GM12878 (cell line): ENCODE measurements at regions not wholly inside any gene's neighbourhood (a gene's known extent, or its start where the extent isn't known, plus 50 kb on each side); places are given as distances from the start of the nearest gene placed in this dataset.

ENCODE experiments used
- ATAC-seq: fragments of 200-7000 bp; cut with Tn5 transposase; 3 replicates; pipeline ENCODE4 v1.9.1; 2020; ENCODE audit warnings: mild to moderate bottlenecking, moderate library complexity
- BruUV-seq: library from RNA; stranded (reverse); fragments of 400-500 nt; replicated peaks from 2 replicates; lab custom pipeline; 2021; lab: Mats Ljungman, UMichigan
- CTCF ChIA-PET: fragments of 300-600 bp; sonication (Branson Sonifier 250); formaldehyde crosslinking; extraction: SDS; loops from one replicate; lab custom pipeline; 2021; ENCODE audit warnings: inconsistent platforms; lab: Yijun Ruan, JAX
- POLR2A ChIA-PET: fragments of 350-600 bp; formaldehyde crosslinking; extraction: SDS; loops from one replicate; lab custom pipeline; 2021; ENCODE audit warnings: inconsistent platforms; lab: Charles Lee
- RAD21 ChIA-PET: fragments of 300-600 bp; sonication (Branson Sonifier 250); formaldehyde crosslinking; loops from one replicate; lab custom pipeline; 2023; ENCODE audit warnings: antibody characterized with exemption; ENCODE audit not compliant: unreplicated experiment; lab: Charles Lee
- SMC1A ChIA-PET: fragments of 300-600 bp; sonication (Branson Sonifier 250); formaldehyde crosslinking; loops from one replicate; lab custom pipeline; 2023; ENCODE audit not compliant: unreplicated experiment, uncharacterized antibody; lab: Charles Lee
- DNase-seq: peaks from one replicate; pipeline ENCODE4 v3.0.0-alpha.2; 2011; ENCODE audit warnings: low read depth, low spot score
- FAIRE-seq: peaks from 3 replicates; lab custom pipeline; 2011; peaks lifted over from hg19 to GRCh38; lab: Jason Lieb, UNC
- H2AFZ ChIP-seq: 2 replicates; pipeline ENCODE4 v1.6.0; 2011; ENCODE audit warnings: low read depth, low read length, control low read depth; ENCODE audit not compliant: control insufficient read depth
- H3K27ac ChIP-seq: 2 replicates; pipeline ENCODE4 v1.5.1; 2011; ENCODE audit warnings: control low read depth; ENCODE audit not compliant: control insufficient read depth, insufficient read depth
- H3K27me3 ChIP-seq, 2 experiments: replicated peaks in 1 of 2; 2 replicates each; pipeline versions ENCODE4 v1.6.0 to v1.6.1; 2011; ENCODE audit warnings: low read length in 1 of 2; ENCODE audit not compliant: control insufficient read depth in 2 of 2, insufficient read depth in 2 of 2
- H3K36me3 ChIP-seq, 2 experiments: 2 replicates each; pipeline ENCODE4 v1.5.1; 2011; ENCODE audit warnings: low read length in 1 of 2; ENCODE audit not compliant: control insufficient read depth in 2 of 2, insufficient read depth in 2 of 2
- H3K4me1 ChIP-seq: 2 replicates; pipeline ENCODE4 v1.6.1; 2011; ENCODE audit warnings: mild to moderate bottlenecking, low read length, moderate library complexity, mixed read lengths; ENCODE audit not compliant: control insufficient read depth, insufficient read depth
- H3K4me2 ChIP-seq: 2 replicates; pipeline ENCODE4 v1.6.0; 2011; ENCODE audit warnings: control low read depth; ENCODE audit not compliant: control insufficient read depth, insufficient read depth
- H3K4me3 ChIP-seq: fragments of 200-600 bp; sonication (generic); 2 replicates; pipeline ENCODE4 v1.5.1; 2016
- H3K79me2 ChIP-seq: 2 replicates; pipeline ENCODE4 v1.6.0; 2011; ENCODE audit warnings: low read length; ENCODE audit not compliant: control insufficient read depth, insufficient read depth
- H3K9ac ChIP-seq: 2 replicates; pipeline ENCODE4 v1.8.0; 2011; ENCODE audit warnings: low read length, control low read depth, mixed read lengths; ENCODE audit not compliant: control insufficient read depth, insufficient read depth
- H3K9me3 ChIP-seq: replicated peaks from 3 replicates; pipeline ENCODE4 v1.5.1; 2011; ENCODE audit warnings: mild to moderate bottlenecking, low read length; ENCODE audit not compliant: control insufficient read depth, insufficient read depth
- H4K20me1 ChIP-seq: 2 replicates; pipeline ENCODE4 v1.6.0; 2011; ENCODE audit not compliant: control insufficient read depth, insufficient read depth
- BACH1 ChIP-seq: fragments of 450-650 bp; IDR thresholded peaks from 2 replicates; pipeline ENCODE4 v1.6.1; 2017; ENCODE audit warnings: mild to moderate bottlenecking, borderline replicate concordance
- KAT2A ChIP-seq: conservative IDR thresholded peaks from 2 replicates; pipeline ENCODE4 v1.6.1; 2011; ENCODE audit warnings: low read depth, low read length; ENCODE audit not compliant: control insufficient read depth
- NR2F1 ChIP-seq: fragments of 450-650 bp; conservative IDR thresholded peaks from 2 replicates; pipeline ENCODE4 v1.6.1; 2017; ENCODE audit warnings: mild to moderate bottlenecking
- SP1 ChIP-seq: IDR thresholded peaks from one replicate; pipeline ENCODE4 v1.6.1; 2011; ENCODE audit warnings: low read depth, low read length
- WGBS: methylation state at CpG from one replicate; pipeline ENCODE4 v1.1.6; 2016; ENCODE audit warnings: low lambda C conversion rate; ENCODE audit not compliant: insufficient replicate concordance, insufficient coverage; ENCODE audit errors: missing lambda C conversion rate; 5-methylcytosine and 5-hydroxymethylcytosine counted together
- in situ Hi-C: fragments of 300-500 bp; cut with MboI; formaldehyde crosslinking; loops from 9 replicates; pipeline ENCODE4 v1.14.3; 2018; ENCODE audit warnings: mixed read lengths
- intact Hi-C: fragments of 100-400 bp; cut with micrococcal nuclease; formaldehyde crosslinking; loops from one replicate; pipeline ENCODE4 v1.14.2; 2022; ENCODE audit not compliant: unreplicated experiment
- TF ChIP-seq, protein P1 (sequence below): fragments of 450-650 bp; formaldehyde crosslinking; IDR thresholded peaks from 2 replicates; pipeline ENCODE4 v1.4.0; 2020; ENCODE audit warnings: mild to moderate bottlenecking, moderate library complexity
- TF ChIP-seq, protein P2 (sequence below): fragments of 450-650 bp; IDR thresholded peaks from 2 replicates; pipeline ENCODE4 v1.6.1; 2016; ENCODE audit warnings: mild to moderate bottlenecking

DNA sequence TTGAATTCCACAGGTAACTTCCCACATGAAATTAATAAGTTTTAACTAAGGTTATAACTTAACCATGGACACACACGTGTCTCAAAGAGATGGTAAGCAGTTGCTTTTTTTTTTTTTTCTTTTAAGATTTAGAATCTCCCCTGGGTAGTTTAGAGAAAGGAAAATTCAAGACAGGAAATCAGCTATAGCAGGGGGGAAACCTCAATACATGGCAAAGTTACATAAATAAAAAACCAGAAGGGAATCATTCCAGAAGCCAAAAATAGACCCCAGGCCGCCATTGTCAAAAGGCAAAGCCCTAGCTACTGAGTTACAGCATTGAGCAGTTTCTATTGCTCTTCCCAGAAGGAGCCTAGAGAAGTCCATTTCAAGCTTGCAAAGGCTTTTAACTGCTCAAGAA is 91.5 kb upstream of the ZNF236 start:
- no peak for ATAC-seq
- FAIRE-seq: no peak
- Histone ChIP-seq H3K4me1 (peaks cover 3% of the 10 kb centered on the region; the same call in 1 of the 2 replicates), H3K9me3 (no peaks in the 10 kb centered on the region; the same call in 2 of the 3 replicates), H3K4me2 (no peak overlapping the region), H3K27ac (no peak overlapping the region), H4K20me1 (no peaks in the 10 kb centered on the region), H3K36me3 (no peaks in the 10 kb centered on the region), H3K27me3 (no peaks in the 10 kb centered on the region; a peak in 1 of 4 replicates), H2AFZ (no peak overlapping the region), H3K9ac (no peak overlapping the region), H3K79me2 (no peaks in the 10 kb centered on the region), H3K4me3 (no peak overlapping the region)
- intact Hi-C loops (no loop called here), in situ Hi-C loops (no loop called here)
- TF ChIP-seq KAT2A: no peak
- ChIA-PET SMC1A (interaction anchor here (0.6 kb wide), 1 partner anchor 17 kb away, joined by 3 read pairs; no protein-coding TSS in a partner anchor), RAD21 (no interaction called here), POLR2A (no interaction called here), CTCF (interaction anchor here (1.1 kb wide), 1 partner anchor 73 kb away, joined by 3 read pairs; no protein-coding TSS in a partner anchor)
- 2% methylated on average over 2 of the region's 2 CpGs for WGBS
- no peak for DNase-seq
- BruUV-seq: no TSS peak

DNA sequence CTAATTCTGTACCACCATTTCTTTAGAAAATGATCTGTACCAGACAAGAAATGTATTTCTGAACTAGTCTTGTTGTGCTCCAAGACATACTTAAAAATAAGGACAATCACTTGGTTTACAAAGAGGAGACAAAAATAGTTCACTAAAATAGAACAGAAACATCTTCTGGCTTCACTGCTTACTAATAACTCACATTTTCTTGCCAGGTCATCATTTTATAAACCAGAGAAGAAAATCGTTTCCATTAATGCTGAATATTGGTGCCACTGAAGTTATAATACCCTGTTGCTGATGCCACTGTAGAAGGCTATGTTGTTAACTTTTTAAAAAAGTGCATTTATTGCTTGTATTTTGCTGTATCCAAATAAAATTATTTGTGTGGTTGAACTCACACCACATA is 94.8 kb upstream of the ZNF236 start:
- 0% methylated on average over 1 of the region's 1 CpG for WGBS
- Histone ChIP-seq H3K36me3 (no peaks in the 10 kb centered on the region), H3K9me3 (no peaks in the 10 kb centered on the region; the same call in 2 of the 3 replicates), H3K9ac (no peak overlapping the region), H3K27me3 (no peaks in the 10 kb centered on the region), H2AFZ (no peak overlapping the region), H3K27ac (no peak overlapping the region), H3K79me2 (no peaks in the 10 kb centered on the region), H3K4me1 (peaks cover 9% of the 10 kb centered on the region; the same call in 1 of the 2 replicates), H3K4me2 (no peak overlapping the region), H4K20me1 (no peaks in the 10 kb centered on the region), H3K4me3 (no peak overlapping the region)
- ChIA-PET POLR2A (no interaction called here), SMC1A (no interaction called here), CTCF (no interaction called here), RAD21 (no interaction called here)
- intact Hi-C loops (no loop called here), in situ Hi-C loops (no loop called here)
- no peak for FAIRE-seq
- BruUV-seq: no TSS peak
- no peak for DNase-seq
- TF ChIP-seq BACH1: no peak
- no peak for TF ChIP-seq NR2F1
- TF ChIP-seq, protein P1, sequence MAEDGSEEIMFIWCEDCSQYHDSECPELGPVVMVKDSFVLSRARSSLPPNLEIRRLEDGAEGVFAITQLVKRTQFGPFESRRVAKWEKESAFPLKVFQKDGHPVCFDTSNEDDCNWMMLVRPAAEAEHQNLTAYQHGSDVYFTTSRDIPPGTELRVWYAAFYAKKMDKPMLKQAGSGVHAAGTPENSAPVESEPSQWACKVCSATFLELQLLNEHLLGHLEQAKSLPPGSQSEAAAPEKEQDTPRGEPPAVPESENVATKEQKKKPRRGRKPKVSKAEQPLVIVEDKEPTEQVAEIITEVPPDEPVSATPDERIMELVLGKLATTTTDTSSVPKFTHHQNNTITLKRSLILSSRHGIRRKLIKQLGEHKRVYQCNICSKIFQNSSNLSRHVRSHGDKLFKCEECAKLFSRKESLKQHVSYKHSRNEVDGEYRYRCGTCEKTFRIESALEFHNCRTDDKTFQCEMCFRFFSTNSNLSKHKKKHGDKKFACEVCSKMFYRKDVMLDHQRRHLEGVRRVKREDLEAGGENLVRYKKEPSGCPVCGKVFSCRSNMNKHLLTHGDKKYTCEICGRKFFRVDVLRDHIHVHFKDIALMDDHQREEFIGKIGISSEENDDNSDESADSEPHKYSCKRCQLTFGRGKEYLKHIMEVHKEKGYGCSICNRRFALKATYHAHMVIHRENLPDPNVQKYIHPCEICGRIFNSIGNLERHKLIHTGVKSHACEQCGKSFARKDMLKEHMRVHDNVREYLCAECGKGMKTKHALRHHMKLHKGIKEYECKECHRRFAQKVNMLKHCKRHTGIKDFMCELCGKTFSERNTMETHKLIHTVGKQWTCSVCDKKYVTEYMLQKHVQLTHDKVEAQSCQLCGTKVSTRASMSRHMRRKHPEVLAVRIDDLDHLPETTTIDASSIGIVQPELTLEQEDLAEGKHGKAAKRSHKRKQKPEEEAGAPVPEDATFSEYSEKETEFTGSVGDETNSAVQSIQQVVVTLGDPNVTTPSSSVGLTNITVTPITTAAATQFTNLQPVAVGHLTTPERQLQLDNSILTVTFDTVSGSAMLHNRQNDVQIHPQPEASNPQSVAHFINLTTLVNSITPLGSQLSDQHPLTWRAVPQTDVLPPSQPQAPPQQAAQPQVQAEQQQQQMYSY (CRISPR knock-in tag): no peak
- TF ChIP-seq SP1: no peak
- TF ChIP-seq, protein P2, sequence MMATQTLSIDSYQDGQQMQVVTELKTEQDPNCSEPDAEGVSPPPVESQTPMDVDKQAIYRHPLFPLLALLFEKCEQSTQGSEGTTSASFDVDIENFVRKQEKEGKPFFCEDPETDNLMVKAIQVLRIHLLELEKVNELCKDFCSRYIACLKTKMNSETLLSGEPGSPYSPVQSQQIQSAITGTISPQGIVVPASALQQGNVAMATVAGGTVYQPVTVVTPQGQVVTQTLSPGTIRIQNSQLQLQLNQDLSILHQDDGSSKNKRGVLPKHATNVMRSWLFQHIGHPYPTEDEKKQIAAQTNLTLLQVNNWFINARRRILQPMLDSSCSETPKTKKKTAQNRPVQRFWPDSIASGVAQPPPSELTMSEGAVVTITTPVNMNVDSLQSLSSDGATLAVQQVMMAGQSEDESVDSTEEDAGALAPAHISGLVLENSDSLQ: no peak
- ATAC-seq: no peak
